Chondrocyte (in vitro differentiated cells): ENCODE measurements at regions not wholly inside any gene's neighbourhood (a gene's known extent, or its start where the extent isn't known, plus 50 kb on each side); places are given as distances from the start of the nearest gene placed in this dataset.

Source experiments
- DNase-seq: peaks from one replicate; pipeline ENCODE4 v3.0.0; 2021; ENCODE audit warnings: mixed read lengths, low spot score
- H3K27ac Mint-ChIP-seq: one replicate; pipeline ENCODE4 v1.8.0; 2021; ENCODE audit warnings: mild to moderate bottlenecking, moderate library complexity, mixed read lengths; ENCODE audit not compliant: unreplicated experiment
- H3K27me3 Mint-ChIP-seq: 2 replicates; pipeline ENCODE4 v1.8.0; 2021; ENCODE audit warnings: low read depth, mixed read lengths
- H3K36me3 Mint-ChIP-seq: 2 replicates; pipeline ENCODE4 v1.8.0; 2021; ENCODE audit warnings: low read depth, mixed read lengths
- H3K4me1 Mint-ChIP-seq: 2 replicates; pipeline ENCODE4 v1.8.0; 2021; ENCODE audit warnings: low read depth, mild to moderate bottlenecking, mixed read lengths
- H3K4me3 Mint-ChIP-seq: one replicate; pipeline ENCODE4 v1.8.0; 2021; ENCODE audit warnings: mild to moderate bottlenecking, moderate library complexity, mixed read lengths; ENCODE audit not compliant: unreplicated experiment
- H3K9me3 Mint-ChIP-seq: 2 replicates; pipeline ENCODE4 v1.8.0; 2021; ENCODE audit warnings: low read depth, mixed read lengths
- CTCF ChIP-seq: fragments of 200-600 bp; sonication (generic); IDR thresholded peaks from 2 replicates; pipeline ENCODE4 v1.5.0; 2021; ENCODE audit warnings: antibody characterized with exemption, mild to moderate bottlenecking, moderate library complexity

DNA sequence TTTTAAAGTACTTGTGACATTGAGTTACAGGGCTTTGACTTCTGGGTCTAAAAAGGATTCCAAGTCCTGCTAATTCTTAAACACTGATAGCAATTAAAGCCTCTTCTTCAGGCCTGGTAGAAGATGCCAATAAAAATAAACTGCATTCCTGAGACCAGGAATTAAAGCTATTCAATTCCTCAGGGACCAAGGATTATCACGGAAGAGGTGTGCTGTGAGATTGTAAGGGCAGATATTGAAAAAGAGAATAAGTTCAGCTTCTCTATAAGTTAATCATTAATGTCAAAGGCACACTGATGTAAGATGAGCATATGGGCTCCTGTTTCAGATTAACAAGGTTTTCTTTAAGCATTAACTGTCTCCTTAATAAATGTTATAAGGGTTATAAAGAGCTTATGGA, 611.3 kb downstream of the SI start:
- Mint-ChIP-seq H3K27me3 (no peaks in the 10 kb centered on the region), H3K4me1 (peaks cover 15% of the 10 kb centered on the region), H3K27ac (no peak overlapping the region), H3K36me3 (no peaks in the 10 kb centered on the region), H3K4me3 (no peak overlapping the region), H3K9me3 (peaks cover 15% of the 10 kb centered on the region)
- no peak for TF ChIP-seq CTCF
- no peak for DNase-seq

GRCh38 chr3:164465172-164465571, 613.1 kb downstream of the SI start:
- Mint-ChIP-seq H3K4me3 (no peak overlapping the region), H3K27ac (no peak overlapping the region), H3K9me3 (peaks cover 15% of the 10 kb centered on the region), H3K36me3 (no peaks in the 10 kb centered on the region), H3K27me3 (no peaks in the 10 kb centered on the region), H3K4me1 (peaks cover 22% of the 10 kb centered on the region)
- TF ChIP-seq CTCF = no peak
- no peak for DNase-seq

DNA sequence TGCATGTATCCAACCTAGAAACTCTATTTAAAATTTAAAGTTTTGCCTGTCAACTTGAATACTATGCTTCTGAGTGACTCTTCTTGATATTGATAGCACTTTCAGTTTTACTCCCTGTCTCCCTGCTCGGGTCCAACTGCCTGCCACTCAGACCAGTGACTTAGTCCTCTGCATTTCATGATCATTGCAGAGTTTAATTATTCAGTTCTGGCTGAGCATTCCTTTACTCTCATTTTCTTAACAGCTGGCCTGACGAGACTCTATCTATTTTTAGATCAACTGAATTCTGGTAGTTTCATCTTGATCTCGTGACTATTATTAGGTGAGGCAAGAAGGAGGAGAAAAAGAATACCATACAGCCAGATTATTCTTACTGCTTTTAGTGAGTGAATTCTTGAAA, 617.4 kb downstream of the SI start:
- DNase-seq = no peak
- Mint-ChIP-seq H3K36me3 (no peaks in the 10 kb centered on the region), H3K9me3 (peaks cover 7% of the 10 kb centered on the region), H3K27ac (peak overlapping the region; percentile 78), H3K4me1 (peaks cover 21% of the 10 kb centered on the region), H3K27me3 (no peaks in the 10 kb centered on the region), H3K4me3 (peak overlapping the region; percentile 23)
- no peak for TF ChIP-seq CTCF

GRCh38 chr3:164459521-164460151, 618.7 kb downstream of the SI start:
- no peak overlapping the region for H3K4me3 Mint-ChIP-seq
- TF ChIP-seq CTCF = no peak
- H3K4me1 Mint-ChIP-seq = peaks cover 16% of the 10 kb centered on the region
- no peak overlapping the region for H3K27ac Mint-ChIP-seq
- peaks cover 7% of the 10 kb centered on the region for H3K9me3 Mint-ChIP-seq
- H3K27me3 Mint-ChIP-seq = no peaks in the 10 kb centered on the region
- DNase-seq = no peak
- no peaks in the 10 kb centered on the region for H3K36me3 Mint-ChIP-seq

GRCh38 chr3:164458986-164459385, 619.3 kb downstream of the SI start:
- H3K4me1 Mint-ChIP-seq = peaks cover 16% of the 10 kb centered on the region
- TF ChIP-seq CTCF = no peak
- no peaks in the 10 kb centered on the region for H3K27me3 Mint-ChIP-seq
- no peak overlapping the region for H3K27ac Mint-ChIP-seq
- no peaks in the 10 kb centered on the region for H3K36me3 Mint-ChIP-seq
- DNase-seq = no peak
- H3K4me3 Mint-ChIP-seq = no peak overlapping the region
- H3K9me3 Mint-ChIP-seq = peaks cover 7% of the 10 kb centered on the region
